Skin epidermis (tissue), 12 donors: ENCODE measurements at regions not wholly inside any gene's neighbourhood (a gene's known extent, or its start where the extent isn't known, plus 50 kb on each side); places are given as distances from the start of the nearest gene placed in this dataset.
"Not testable (repeated sequence)": the region's sequence is repeated elsewhere in the genome, so short reads cannot be mapped to it uniquely, and the experiment has no call there.

Source experiments
- H3K27ac ChIP-seq, 21 experiments: fragments of 200-600 bp; sonication (generic) in 11 of 21; one replicate each; pipeline ENCODE4 v1.5.0; 2020; ENCODE audit warnings: mild to moderate bottlenecking in 3 of 21, inconsistent platforms in 2 of 21, moderate library complexity in 2 of 21
- H3K4me3 ChIP-seq, 7 experiments: fragments of 200-600 bp; sonication (generic) in 2 of 7; one replicate each; pipeline ENCODE4 v1.5.0; 2020; ENCODE audit warnings: inconsistent platforms in 2 of 7, mild to moderate bottlenecking in 2 of 7, moderate library complexity in 1 of 7

- peak overlapping the region in 2 of 21 experiments; percentile 8 to 36 for H3K27ac ChIP-seq
- H3K4me3 ChIP-seq, result no peak overlapping the region
These were observed 276.1 kb downstream of the RDH14 start for GRCh38 chr2:18284331-18284730.

DNA sequence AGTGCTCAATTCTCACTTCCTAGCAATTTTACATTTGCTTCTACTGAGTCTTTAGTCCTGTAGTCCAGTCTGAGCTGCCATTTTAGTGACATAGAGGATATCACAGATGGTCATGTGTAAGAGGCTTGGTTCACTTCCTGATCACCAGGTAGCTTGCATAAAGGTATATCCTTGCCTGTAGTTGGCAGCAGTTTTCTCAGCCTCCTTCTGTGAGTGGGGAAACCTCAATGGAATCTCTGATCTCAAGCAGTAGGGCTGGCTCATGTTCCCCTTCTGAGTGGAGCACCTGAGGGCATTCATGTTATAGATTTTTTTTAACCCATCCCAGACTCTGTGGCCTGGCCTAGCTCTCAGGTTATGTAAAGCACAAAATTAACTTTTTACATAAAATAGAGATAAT, 278.4 kb downstream of the RDH14 start:
- Histone ChIP-seq H3K27ac (no peak overlapping the region), H3K4me3 (no peak overlapping the region)

DNA sequence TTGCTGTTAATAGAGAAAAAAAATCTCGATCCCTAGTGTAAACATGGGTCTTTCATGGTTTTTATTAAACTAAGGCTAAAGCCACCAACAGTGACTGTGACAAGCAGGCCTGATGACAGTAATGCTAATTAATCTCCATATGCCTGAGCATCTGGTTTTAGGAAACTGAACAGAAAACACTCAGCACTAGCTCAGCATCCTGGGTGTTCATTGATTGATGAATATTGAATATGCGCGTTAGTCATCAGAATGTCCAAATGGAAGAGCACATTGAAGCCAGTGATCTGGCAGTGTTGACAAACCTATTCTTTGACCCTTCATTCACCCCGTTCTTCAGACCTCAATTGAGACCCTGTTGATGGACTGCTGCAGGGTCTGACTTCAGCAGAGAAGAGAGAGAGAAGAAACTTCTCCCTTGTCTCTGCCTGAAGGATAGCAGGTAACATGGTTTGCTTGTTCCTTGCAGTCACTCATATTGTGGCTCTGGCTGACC, 283.8 kb downstream of the RDH14 start:
- H3K27ac ChIP-seq, result no peak overlapping the region
- H3K4me3 ChIP-seq, result no peak overlapping the region

DNA sequence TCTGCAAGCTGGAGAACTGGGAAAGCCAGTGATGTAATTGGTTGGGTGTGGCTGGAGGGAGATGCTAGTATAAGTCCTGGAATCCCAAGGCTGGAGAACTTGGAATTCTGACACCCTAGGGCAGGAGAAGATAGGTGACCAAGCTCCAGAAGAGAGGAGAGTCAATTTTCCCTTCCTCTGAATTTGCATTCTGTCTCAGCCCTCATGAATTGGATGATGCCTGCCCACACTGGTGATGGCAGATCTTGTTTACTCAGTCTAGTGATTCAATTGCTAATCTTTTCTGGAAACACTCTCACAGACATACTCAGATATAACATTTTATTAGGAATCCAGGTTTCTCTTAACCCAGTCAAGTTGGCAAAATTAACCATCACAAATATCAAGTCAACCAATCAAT, 287.2 kb downstream of the RDH14 start:
- H3K4me3 ChIP-seq, result no peak overlapping the region
- H3K27ac ChIP-seq, result no peak overlapping the region

DNA sequence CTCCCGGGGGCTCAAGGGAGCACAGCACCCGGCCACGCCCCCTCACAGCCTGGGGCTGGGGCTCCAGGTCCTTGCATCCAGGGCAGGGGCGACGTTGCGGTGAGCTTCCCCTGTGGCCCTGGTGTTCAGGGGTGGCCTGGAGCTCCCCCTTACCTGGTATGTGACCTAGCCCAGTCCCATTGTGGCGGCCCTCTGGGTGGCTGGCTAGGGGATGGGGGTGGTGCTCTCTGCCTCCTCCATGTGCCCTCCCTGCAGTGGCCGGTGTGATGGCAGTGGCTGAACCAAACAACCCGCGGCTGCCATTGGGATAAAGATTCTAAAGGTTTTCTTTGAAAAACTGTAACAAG, 288.3 kb downstream of the RDH14 start:
- H3K27ac ChIP-seq, result no peak overlapping the region
- no peak overlapping the region for H3K4me3 ChIP-seq

GRCh38 chr2:18271370-18272147, 288.9 kb downstream of the RDH14 start:
- H3K4me3 ChIP-seq, result no peak overlapping the region
- no peak overlapping the region for H3K27ac ChIP-seq

DNA sequence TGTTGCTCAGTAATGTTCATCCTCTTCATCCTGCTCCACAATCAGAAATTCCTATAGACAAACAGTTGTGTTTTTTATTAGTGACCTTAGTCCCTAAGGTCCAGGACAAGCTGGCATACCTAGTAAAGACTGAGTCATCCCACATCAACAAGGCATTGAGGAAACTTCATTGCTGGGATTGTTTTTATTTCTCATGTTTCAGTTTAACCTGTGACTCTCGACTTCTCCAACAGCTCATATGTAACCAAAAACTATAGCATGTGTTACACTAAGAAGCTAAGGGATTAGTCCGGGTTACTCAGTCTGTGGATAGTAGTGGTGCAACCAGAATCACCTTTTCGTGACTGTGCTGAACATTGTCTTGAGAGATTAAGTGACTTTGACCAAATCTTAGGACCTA, 292.1 kb downstream of the RDH14 start:
- H3K27ac ChIP-seq, result no peak overlapping the region
- no peak overlapping the region for H3K4me3 ChIP-seq

- H3K27ac ChIP-seq, result no peak overlapping the region
- no peak overlapping the region for H3K4me3 ChIP-seq
These were observed 293.0 kb downstream of the RDH14 start for GRCh38 chr2:18267501-18267900.

- H3K4me3 ChIP-seq, H3K27ac ChIP-seq: not testable (repeated sequence)
These were observed 293.8 kb downstream of the RDH14 start for GRCh38 chr2:18266699-18267098.

DNA sequence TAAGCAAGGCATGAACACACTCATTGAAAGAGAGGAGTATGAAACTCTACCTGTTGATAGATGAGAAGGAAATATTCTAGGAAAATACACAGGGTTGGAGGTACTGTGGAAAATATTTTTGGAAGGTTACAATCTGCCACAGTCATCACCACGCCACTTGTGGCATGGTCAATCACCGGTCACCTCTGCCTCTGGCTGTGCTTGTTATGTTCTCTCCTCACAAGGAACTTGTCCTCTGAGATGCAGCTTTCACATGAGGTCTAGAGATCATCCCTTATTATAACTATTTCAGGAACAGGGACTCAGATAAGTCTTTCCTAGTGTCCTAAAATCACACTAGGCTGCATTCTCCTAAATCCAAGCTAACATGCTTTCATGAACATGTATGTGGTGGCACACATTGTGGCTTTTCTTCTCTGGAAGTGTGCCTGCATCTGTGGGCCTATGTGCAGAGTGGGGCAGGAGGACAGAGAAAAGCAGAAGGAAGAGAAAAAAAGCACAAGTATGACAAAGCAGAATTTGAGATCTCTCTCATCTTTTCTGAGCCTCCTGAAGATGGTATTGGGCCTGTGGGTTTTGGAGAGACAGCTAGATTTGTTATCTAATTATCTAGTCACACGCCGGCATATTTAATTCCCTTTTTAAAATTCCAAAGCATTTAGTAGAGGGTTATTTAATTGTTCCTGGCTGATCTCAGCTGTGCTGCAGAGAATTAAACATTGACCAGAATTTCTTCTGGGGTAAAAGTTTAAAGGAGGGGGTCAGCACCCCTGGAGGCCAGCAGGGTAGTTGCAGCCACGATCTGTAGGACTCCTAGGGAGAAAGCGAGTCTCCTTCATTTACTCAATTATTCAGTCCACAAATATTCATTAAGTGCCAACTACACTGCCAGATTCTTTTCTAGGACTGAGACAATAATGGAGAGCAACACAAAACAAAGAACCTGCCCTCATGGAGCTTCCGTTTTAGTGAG, 294.6 kb downstream of the RDH14 start:
- Histone ChIP-seq H3K27ac (no peak overlapping the region), H3K4me3 (no peak overlapping the region)

DNA sequence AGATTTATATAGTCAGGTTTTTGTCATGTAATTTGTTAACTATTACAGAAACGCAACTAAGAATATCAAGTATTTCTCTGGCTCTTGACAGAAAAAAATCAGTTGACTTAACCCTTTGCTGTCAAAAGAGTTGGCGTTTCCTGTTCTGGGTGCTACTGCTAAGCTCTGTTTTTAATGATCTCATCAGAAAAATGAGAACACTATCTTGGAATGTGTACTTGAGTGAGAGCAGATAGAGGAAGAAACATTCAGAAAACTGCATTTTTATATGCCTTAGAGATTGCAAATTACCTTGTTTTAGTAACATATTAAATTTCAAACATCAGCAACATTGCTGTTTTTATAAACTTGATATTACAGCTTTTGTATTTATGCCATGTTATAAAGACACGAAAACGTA, 297.9 kb downstream of the RDH14 start:
- H3K27ac ChIP-seq, result no peak overlapping the region

GRCh38 chr2:18253686-18254197, 306.7 kb downstream of the RDH14 start:
- no peak overlapping the region for H3K27ac ChIP-seq
- no peak overlapping the region for H3K4me3 ChIP-seq

More for the DNA sequence above, 297.9 kb downstream of the RDH14 start:
- no peak overlapping the region for H3K4me3 ChIP-seq

- Histone ChIP-seq H3K27ac (no peak overlapping the region), H3K4me3 (no peak overlapping the region)
These were observed 309.0 kb downstream of the RDH14 start for GRCh38 chr2:18251486-18251885.

DNA sequence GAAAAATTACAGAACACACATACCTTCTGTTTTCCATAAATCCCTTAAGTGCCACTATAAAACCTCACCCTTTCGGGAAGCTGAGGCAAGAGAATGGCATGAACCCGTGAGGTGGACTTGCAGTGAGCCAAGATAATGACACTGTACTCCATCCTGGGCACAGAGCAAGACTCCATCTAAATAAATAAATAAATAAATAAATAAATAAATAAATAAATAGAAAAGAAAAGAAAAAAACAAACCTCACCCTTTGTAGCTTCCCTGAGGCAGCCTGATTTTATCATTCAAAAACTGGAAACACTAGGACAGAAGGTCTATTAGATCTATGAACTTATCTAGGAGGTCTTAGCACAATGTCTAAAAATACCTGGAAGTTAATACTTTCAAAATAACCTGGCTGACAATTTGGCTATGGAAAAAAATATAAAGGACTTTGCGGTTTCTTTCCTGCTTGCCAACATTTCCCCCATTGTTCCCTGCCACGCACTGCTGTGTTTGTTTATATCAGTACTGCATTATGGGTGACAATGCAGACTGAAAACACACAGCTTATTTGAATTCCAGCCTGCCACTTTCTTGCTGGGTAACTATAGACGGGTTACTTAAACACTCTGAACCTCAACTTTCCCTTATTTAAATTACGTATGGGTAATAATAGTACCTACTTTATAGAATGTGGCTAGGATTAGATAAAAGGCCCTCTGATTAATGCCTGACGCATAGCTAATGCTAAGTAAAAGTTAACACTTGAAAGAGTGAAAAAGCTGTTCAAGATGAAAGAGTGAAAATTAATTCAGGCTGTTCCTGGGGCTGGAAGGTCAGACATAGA, 313.0 kb downstream of the RDH14 start:
- Histone ChIP-seq H3K4me3 (no peak overlapping the region), H3K27ac (no peak overlapping the region)

DNA sequence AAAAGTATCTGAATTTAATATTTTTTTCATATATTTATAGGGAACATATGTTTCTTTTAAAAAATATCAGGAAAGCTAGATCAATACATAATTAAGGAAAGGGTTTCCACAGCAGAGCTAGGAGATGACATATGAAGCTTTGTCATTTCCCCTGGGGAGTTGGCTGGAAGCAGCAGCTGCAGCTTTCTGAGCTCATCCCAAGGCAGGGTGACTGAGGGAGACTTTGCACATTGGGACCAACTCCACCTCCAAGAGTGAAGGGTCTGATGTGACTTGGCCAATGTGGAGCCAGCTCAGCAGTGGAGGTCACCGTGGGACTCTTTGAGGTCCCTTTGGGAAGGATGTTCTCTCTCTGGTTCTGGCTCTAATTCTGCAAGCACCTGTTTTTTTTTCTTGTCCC, 315.1 kb downstream of the RDH14 start:
- Histone ChIP-seq H3K4me3 (no peak overlapping the region), H3K27ac (no peak overlapping the region)

DNA sequence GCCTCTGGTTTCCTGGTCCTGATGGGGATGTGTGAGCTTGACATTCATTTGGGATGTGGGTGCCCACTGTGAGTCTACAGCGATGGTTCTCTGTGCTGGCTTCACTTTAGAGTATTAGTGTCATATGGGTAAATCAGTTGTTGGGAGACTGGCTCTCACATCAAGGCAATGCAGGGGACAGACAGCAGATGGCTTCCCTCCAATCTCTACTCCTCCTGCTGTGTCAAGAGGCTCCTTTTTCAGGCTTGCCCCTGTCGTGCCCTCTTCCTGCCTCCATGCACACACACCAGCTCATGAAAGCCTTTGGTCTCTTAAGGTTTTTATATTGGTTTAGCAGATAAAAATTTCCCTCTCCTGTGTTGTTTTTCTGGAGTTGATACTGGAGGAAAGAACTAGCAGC, 315.6 kb downstream of the RDH14 start:
- no peak overlapping the region for H3K4me3 ChIP-seq
- no peak overlapping the region for H3K27ac ChIP-seq

GRCh38 chr2:18243816-18244215, 316.6 kb downstream of the RDH14 start:
- Histone ChIP-seq H3K27ac (no peak overlapping the region), H3K4me3 (no peak overlapping the region)

DNA sequence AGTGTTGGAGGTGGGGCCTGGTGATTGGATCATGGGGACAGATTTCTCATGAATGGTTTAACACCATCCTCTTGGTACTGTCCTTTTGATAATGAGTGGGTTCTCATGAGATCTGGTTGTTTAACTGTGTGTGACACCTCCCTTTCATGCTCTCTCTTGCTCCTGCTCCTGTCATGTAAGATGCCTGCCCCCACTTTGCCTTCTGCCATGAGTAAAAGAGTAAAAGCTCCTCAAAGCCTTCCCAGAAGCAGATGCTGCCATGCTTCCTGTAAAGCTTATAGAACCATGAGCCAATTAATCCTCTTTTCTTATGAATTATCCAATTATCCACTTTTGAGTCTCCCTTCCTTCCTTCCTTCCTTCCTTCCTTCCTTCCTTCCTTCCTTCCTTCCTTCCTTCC, 317.7 kb downstream of the RDH14 start:
- Histone ChIP-seq H3K4me3 (no peak overlapping the region), H3K27ac (no peak overlapping the region)

- H3K4me3 ChIP-seq, result no peak overlapping the region
- no peak overlapping the region for H3K27ac ChIP-seq
These were observed 322.2 kb downstream of the RDH14 start for GRCh38 chr2:18238209-18238608.

- H3K4me3 ChIP-seq, result no peak overlapping the region
- H3K27ac ChIP-seq, result no peak overlapping the region
These were observed 323.2 kb downstream of the RDH14 start for GRCh38 chr2:18237298-18237697.
